Endothelial cell of umbilical vein (primary cell): ENCODE measurements at regions not wholly inside any gene's neighbourhood (a gene's known extent, or its start where the extent isn't known, plus 50 kb on each side); places are given as distances from the start of the nearest gene placed in this dataset.

Source experiments
- BruUV-seq: library from RNA; stranded (reverse); fragments of 400-500 nt; replicated peaks from 2 replicates; lab custom pipeline; 2021; lab: Mats Ljungman, UMichigan
- CTCF ChIA-PET: fragments of 300-600, 350-600 bp; sonication (Branson Sonifier 250); formaldehyde crosslinking; loops from one replicate; lab custom pipeline; 2021; ENCODE audit warnings: antibody characterized with exemption, inconsistent platforms; lab: Charles Lee
- POLR2A ChIA-PET: fragments of 300-600, 350-600 bp; sonication (Branson Sonifier 250); formaldehyde crosslinking; loops from one replicate; lab custom pipeline; 2021; ENCODE audit warnings: antibody characterized with exemption, inconsistent platforms; lab: Charles Lee
- DNase-seq: peaks from one replicate; pipeline ENCODE4 v3.0.0-alpha.2; 2011; ENCODE audit warnings: low read depth, low spot score
- FAIRE-seq: peaks from 2 replicates; lab custom pipeline; 2011; peaks lifted over from hg19 to GRCh38; lab: Jason Lieb, UNC
- H2AFZ ChIP-seq: 2 replicates; pipeline ENCODE4 v1.6.0; 2012; ENCODE audit warnings: low read depth, low read length, control low read depth, inconsistent platforms
- H3K27ac ChIP-seq: 2 replicates; pipeline ENCODE4 v1.5.1; 2011; ENCODE audit warnings: low read depth, mild to moderate bottlenecking, control low read depth, low read length, moderate library complexity; ENCODE audit not compliant: insufficient read depth
- H3K27me3 ChIP-seq, 2 experiments: 2 replicates each; pipeline versions ENCODE4 v1.6.0 to v1.6.1; 2011; ENCODE audit warnings: low read length in 2 of 2, mixed read lengths in 1 of 2; ENCODE audit not compliant: control insufficient read depth in 2 of 2, insufficient read depth in 2 of 2
- H3K36me3 ChIP-seq, 2 experiments: 2 replicates in 1 of 2; 3 replicates in 1 of 2; pipeline ENCODE4 v1.5.1; 2011; ENCODE audit warnings: low read length in 2 of 2, mild to moderate bottlenecking in 1 of 2, moderate library complexity in 1 of 2; ENCODE audit not compliant: control insufficient read depth in 2 of 2, insufficient read depth in 2 of 2; ENCODE audit errors: extremely low read depth in 1 of 2
- H3K4me1 ChIP-seq: 3 replicates; pipeline ENCODE4 v1.5.1; 2011; ENCODE audit warnings: mild to moderate bottlenecking, low read length; ENCODE audit not compliant: control insufficient read depth, insufficient read depth; ENCODE audit errors: extremely low read depth
- H3K4me2 ChIP-seq: 2 replicates; pipeline ENCODE4 v1.6.1; 2011; ENCODE audit warnings: low read length, control low read depth, mixed read lengths; ENCODE audit not compliant: insufficient read depth
- H3K4me3 ChIP-seq, 3 experiments: fragments of 200-600 bp in 1 of 3; sonication (generic), shearing (Covaris generic) in 1 of 3; replicated peaks in 1 of 3; 2 replicates each; pipeline ENCODE4 v1.5.1; 2011 to 2016; ENCODE audit warnings: control low read depth in 3 of 3, low read length in 3 of 3, mild to moderate bottlenecking in 2 of 3, inconsistent platforms in 1 of 3, low read depth in 1 of 3, moderate library complexity in 1 of 3; ENCODE audit not compliant: insufficient read depth in 1 of 3
- H3K79me2 ChIP-seq: 2 replicates; pipeline ENCODE4 v1.6.0; 2012; ENCODE audit warnings: low read length, inconsistent platforms; ENCODE audit not compliant: control insufficient read depth, insufficient read depth
- H3K9ac ChIP-seq: replicated peaks from 2 replicates; pipeline ENCODE3; 2011; ENCODE audit warnings: low read length, control low read depth; ENCODE audit not compliant: insufficient read depth; ENCODE audit errors: extremely low read depth
- H3K9me1 ChIP-seq: replicated peaks from 3 replicates; pipeline ENCODE4 v1.6.0; 2011; ENCODE audit warnings: mild to moderate bottlenecking, low read length; ENCODE audit not compliant: control insufficient read depth, insufficient read depth; ENCODE audit errors: extremely low read depth
- H3K9me3 ChIP-seq: replicated peaks from 2 replicates; pipeline ENCODE4 v1.5.1; 2012; ENCODE audit warnings: low read length, inconsistent platforms; ENCODE audit not compliant: control insufficient read depth, insufficient read depth
- H4K20me1 ChIP-seq: replicated peaks from 2 replicates; pipeline ENCODE3; 2011; ENCODE audit warnings: mild to moderate bottlenecking, low read length; ENCODE audit not compliant: control insufficient read depth, insufficient read depth; ENCODE audit errors: extremely low read depth
- CTCF ChIP-seq, 2 donors: IDR thresholded peaks; 1 replicate in 1 of 2; 2 replicates in 1 of 2; pipeline ENCODE4 v1.5.1; 2011; ENCODE audit warnings: low read length in 2 of 2, mild to moderate bottlenecking in 2 of 2, moderate library complexity in 2 of 2, control low read depth in 1 of 2, inconsistent platforms in 1 of 2, low read depth in 1 of 2; ENCODE audit not compliant: insufficient read depth in 1 of 2; ENCODE audit errors: extremely low read depth in 1 of 2
- EZH2 ChIP-seq: IDR thresholded peaks from 2 replicates; pipeline ENCODE4 v1.6.1; 2012; ENCODE audit warnings: borderline replicate concordance, low read depth, mild to moderate bottlenecking, moderate library complexity, low read length, inconsistent platforms; ENCODE audit not compliant: severe bottlenecking
- FOS ChIP-seq: IDR thresholded peaks from 2 replicates; pipeline ENCODE4 v1.6.1; 2011; ENCODE audit warnings: mild to moderate bottlenecking, low read length, moderate library complexity, borderline replicate concordance; ENCODE audit not compliant: insufficient read depth
- GATA2 ChIP-seq: IDR thresholded peaks from 2 replicates; pipeline ENCODE4 v1.7.0; 2011; ENCODE audit warnings: low read depth, mild to moderate bottlenecking, moderate library complexity, mixed read lengths, low read length; ENCODE audit not compliant: insufficient read length, insufficient read depth
- JUN ChIP-seq: IDR thresholded peaks from 2 replicates; pipeline ENCODE4 v1.6.1; 2011; ENCODE audit warnings: borderline replicate concordance, low read depth; ENCODE audit not compliant: insufficient read length, insufficient read depth
- MYC ChIP-seq: IDR thresholded peaks from one replicate; pipeline ENCODE4 v1.6.1; 2011; ENCODE audit warnings: mild to moderate bottlenecking, low read depth, low read length
- POLR2A ChIP-seq: IDR thresholded peaks from 2 replicates; pipeline ENCODE4 v1.6.1; 2012; ENCODE audit warnings: low read depth, mild to moderate bottlenecking, control low read depth, low read length
- POLR2AphosphoS5 ChIP-seq: IDR thresholded peaks from 2 replicates; pipeline ENCODE4 v1.6.1; 2012; ENCODE audit warnings: low read depth, mild to moderate bottlenecking, control low read depth, low read length, moderate library complexity; ENCODE audit not compliant: insufficient read depth
- dilution Hi-C: fragments of 300-500 bp; cut with MboI; formaldehyde crosslinking; loops from one replicate; pipeline ENCODE4 v1.15.0; 2019; ENCODE audit warnings: low sequenced_read_pairs; ENCODE audit not compliant: extremely low pct_ligation_motif_present
- intact Hi-C: fragments of 100-400 bp; cut with micrococcal nuclease; formaldehyde crosslinking; loops from one replicate; pipeline ENCODE4 v1.10.0; 2022
- TF ChIP-seq, protein P1 (sequence below): IDR thresholded peaks from 2 replicates; pipeline ENCODE4 v1.6.1; 2011; ENCODE audit not compliant: insufficient read depth, insufficient read length

DNA sequence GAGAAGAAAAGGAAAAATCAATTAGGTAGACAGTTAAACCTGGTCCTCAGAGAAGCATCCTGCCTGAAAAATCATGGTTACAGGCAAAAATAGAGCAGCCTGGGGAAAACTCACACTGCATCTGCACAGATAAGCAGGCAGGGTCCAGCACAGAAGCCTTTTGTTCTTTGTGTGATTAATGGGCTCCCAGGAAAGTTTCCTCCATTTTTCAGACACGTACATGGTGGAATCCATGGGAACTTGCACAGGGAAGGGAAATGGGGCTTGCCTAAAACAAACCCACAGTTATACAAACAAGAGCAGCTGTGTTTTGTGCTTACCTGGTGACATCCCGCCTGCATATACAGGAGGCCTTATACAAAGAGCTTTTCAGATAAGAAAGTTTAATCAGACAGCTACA, 243.9 kb upstream of the ATP10B start:
- FAIRE-seq = no peak
- ChIA-PET POLR2A (no interaction called here), CTCF (no interaction called here)
- Histone ChIP-seq H3K36me3 (no peaks in the 10 kb centered on the region), H3K9me3 (no peaks in the 10 kb centered on the region), H3K79me2 (no peaks in the 10 kb centered on the region), H2AFZ (no peak overlapping the region), H3K27me3 (no peaks in the 10 kb centered on the region), H3K4me3 (no peak overlapping the region), H3K4me2 (no peak overlapping the region), H4K20me1 (no peaks in the 10 kb centered on the region), H3K27ac (no peak overlapping the region), H3K9me1 (no peaks in the 10 kb centered on the region), H3K4me1 (no peaks in the 10 kb centered on the region), H3K9ac (no peak overlapping the region)
- dilution Hi-C loops (no loop called here), intact Hi-C loops (no loop called here)
- no peak for TF ChIP-seq FOS
- TF ChIP-seq, protein P1, sequence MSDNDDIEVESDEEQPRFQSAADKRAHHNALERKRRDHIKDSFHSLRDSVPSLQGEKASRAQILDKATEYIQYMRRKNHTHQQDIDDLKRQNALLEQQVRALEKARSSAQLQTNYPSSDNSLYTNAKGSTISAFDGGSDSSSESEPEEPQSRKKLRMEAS = no peak
- TF ChIP-seq JUN = no peak
- TF ChIP-seq EZH2 = no peak
- no peak for TF ChIP-seq GATA2
- no peak for TF ChIP-seq MYC
- TF ChIP-seq POLR2AphosphoS5 = no peak
- TF ChIP-seq CTCF (IDR thresholded peaks at IDR 0.05; ENCODE audit: extremely low read depth in 1 of 2, insufficient read depth in 1 of 2, low read depth in 1 of 2, low read length in 2 of 2) = no peak
- TF ChIP-seq POLR2A = no peak
- BruUV-seq = no TSS peak
- DNase-seq = no peak
